SKM-1 (cell line): ENCODE measurements at regions not wholly inside any gene's neighbourhood (a gene's known extent, or its start where the extent isn't known, plus 50 kb on each side); places are given as distances from the start of the nearest gene placed in this dataset.
"Not testable (repeated sequence)": the region's sequence is repeated elsewhere in the genome, so short reads cannot be mapped to it uniquely, and the experiment has no call there.

Experiments used
- DNase-seq: peaks from one replicate; lab custom pipeline; 2025; ENCODE audit not compliant: unreplicated experiment; lab: John Stamatoyannopoulos, UW

GRCh38 chr2:84057917-84058560, 401.0 kb downstream of the SUCLG1 start:
- DNase-seq = no peak

- DNase-seq = no peak
These were observed 403.3 kb downstream of the SUCLG1 start for GRCh38 chr2:84055816-84056215.

GRCh38 chr2:84054577-84054976, 404.5 kb downstream of the SUCLG1 start:
- DNase-seq = not testable (repeated sequence)

GRCh38 chr2:84052913-84053312, 406.2 kb downstream of the SUCLG1 start:
- no peak for DNase-seq

- DNase-seq = no peak
These were observed 407.0 kb downstream of the SUCLG1 start for GRCh38 chr2:84052043-84052442.

- no peak for DNase-seq
These were observed 410.1 kb downstream of the SUCLG1 start for GRCh38 chr2:84048964-84049363.

GRCh38 chr2:84041506-84041905, 417.6 kb downstream of the SUCLG1 start:
- no peak for DNase-seq

GRCh38 chr2:84040281-84040680, 418.8 kb downstream of the SUCLG1 start:
- DNase-seq = no peak

GRCh38 chr2:84038866-84039265, 420.2 kb downstream of the SUCLG1 start:
- DNase-seq = no peak

GRCh38 chr2:84033347-84033974, 425.6 kb downstream of the SUCLG1 start:
- DNase-seq = no peak

- DNase-seq = no peak
These were observed 427.6 kb downstream of the SUCLG1 start for GRCh38 chr2:84031312-84032050.

- DNase-seq = no peak
These were observed 429.0 kb downstream of the SUCLG1 start for GRCh38 chr2:84029903-84030575.

- no peak for DNase-seq
These were observed 432.3 kb downstream of the SUCLG1 start for GRCh38 chr2:84026818-84027217.

GRCh38 chr2:84022810-84023431, 436.2 kb downstream of the SUCLG1 start:
- peak; percentile 83 for DNase-seq

GRCh38 chr2:84017010-84017409, 442.1 kb downstream of the SUCLG1 start:
- no peak for DNase-seq

GRCh38 chr2:84016183-84016582, 442.9 kb downstream of the SUCLG1 start:
- DNase-seq = no peak

GRCh38 chr2:83997889-83998288, 461.2 kb downstream of the SUCLG1 start:
- DNase-seq = no peak

- DNase-seq = no peak
These were observed 464.4 kb downstream of the SUCLG1 start for GRCh38 chr2:83994633-83995179.

- DNase-seq = no peak
These were observed 465.0 kb downstream of the SUCLG1 start for GRCh38 chr2:83993873-83994632.

GRCh38 chr2:83991992-83992391, 467.1 kb downstream of the SUCLG1 start:
- DNase-seq = no peak
